NCI-H2196 treated with DMSO at 0.1 percent for 48 hours (cell line): ENCODE measurements at regions not wholly inside any gene's neighbourhood (a gene's known extent, or its start where the extent isn't known, plus 50 kb on each side); places are given as distances from the start of the nearest gene placed in this dataset.

Source experiments
- DNase-seq: peaks from one replicate; lab custom pipeline; 2025; ENCODE audit not compliant: unreplicated experiment; lab: John Stamatoyannopoulos, UW

GRCh38 chr6:99867026-99867425 lies 127.0 kb downstream of the MCHR2 start:
- no peak for DNase-seq

- peak; percentile 10 for DNase-seq
Measured at GRCh38 chr6:99868074-99868702, 125.8 kb downstream of the MCHR2 start.
